ENCODE measurements at regions not wholly inside any gene's neighbourhood (a gene's known extent, or its start where the extent isn't known, plus 50 kb on each side); places are given as distances from the start of the nearest gene placed in this dataset.

- 76 to 79% methylated on average over 3 of the region's 3 CpGs for WGBS, 2 donors
- Histone ChIP-seq H3K4me3 (replicated peaks in 1 of 3) (no peak overlapping the region), H3K27me3 (no peaks in the 10 kb centered on the region), H3K27ac (peak overlapping the region; percentile 11 to 79 (median 77)), H3K9me3 (no peaks in the 10 kb centered on the region), H3K4me1 (peaks cover 33% of the 10 kb centered on the region in 2 donors), H3K36me3 (no peaks in the 10 kb centered on the region)
- no peak for DNase-seq
- intact Hi-C loops (cut with DNase I), result no loop called here
- no peak for TF ChIP-seq CTCF (IDR thresholded peaks at IDR 0.05)
- no peak for TF ChIP-seq POLR2A (IDR thresholded peaks at IDR 0.05)
Measured at GRCh38 chr3:177800561-177800960, 603.3 kb upstream of the TBL1XR1 start.

GRCh38 chr3:177802151-177802900, 605.0 kb upstream of the TBL1XR1 start:
- H3K36me3 ChIP-seq, result no peaks in the 10 kb centered on the region
- intact Hi-C loops (cut with DNase I), result no loop called here
- no peak overlapping the region for H3K4me3 ChIP-seq (replicated peaks in 1 of 3)
- H3K27me3 ChIP-seq, result no peaks in the 10 kb centered on the region
- DNase-seq, result peak; percentile 73 to 78
- 31 to 36% methylated on average over 5 of the region's 5 CpGs for WGBS, 2 donors
- no peaks in the 10 kb centered on the region for H3K9me3 ChIP-seq
- H3K4me1 ChIP-seq, result peaks cover 33% of the 10 kb centered on the region in 2 donors
- TF ChIP-seq POLR2A (IDR thresholded peaks at IDR 0.05) (no peak), CTCF (IDR thresholded peaks at IDR 0.05) (peak in 3 of 6 experiments; percentile 32 to 49 (median 48))
- H3K27ac ChIP-seq, result peak overlapping the region; percentile 77 to 81 (median 79)

GRCh38 chr3:177803500-177803899, 606.2 kb upstream of the TBL1XR1 start:
- WGBS, 2 donors, result 72 to 80% methylated on average over 4 of the region's 4 CpGs
- intact Hi-C loops (cut with DNase I), result no loop called here
- no peak overlapping the region for H3K4me3 ChIP-seq (replicated peaks in 1 of 3)
- TF ChIP-seq CTCF (IDR thresholded peaks at IDR 0.05) (no peak), POLR2A (IDR thresholded peaks at IDR 0.05) (no peak)
- no peak for DNase-seq
- H3K27me3 ChIP-seq, result no peaks in the 10 kb centered on the region
- no peaks in the 10 kb centered on the region for H3K9me3 ChIP-seq
- peaks cover 33% of the 10 kb centered on the region in 2 donors for H3K4me1 ChIP-seq
- peak overlapping the region; percentile 72 to 77 (median 73) for H3K27ac ChIP-seq
- H3K36me3 ChIP-seq, result no peaks in the 10 kb centered on the region

- intact Hi-C loops (cut with DNase I), result no loop called here
Measured at GRCh38 chr3:177804032-177804431, 606.8 kb upstream of the TBL1XR1 start.

More at GRCh38 chr3:177804032-177804431, 606.8 kb upstream of the TBL1XR1 start:
- Histone ChIP-seq H3K36me3 (no peaks in the 10 kb centered on the region), H3K9me3 (no peaks in the 10 kb centered on the region), H3K27me3 (no peaks in the 10 kb centered on the region), H3K27ac (peak overlapping the region; percentile 72 to 77 (median 73)), H3K4me1 (peaks cover 33% of the 10 kb centered on the region in 2 donors), H3K4me3 (replicated peaks in 1 of 3) (no peak overlapping the region)
- TF ChIP-seq CTCF (IDR thresholded peaks at IDR 0.05) (no peak), POLR2A (IDR thresholded peaks at IDR 0.05) (no peak)
- 69 to 82% methylated on average over 3 of the region's 3 CpGs for WGBS, 2 donors
- DNase-seq, result no peak

All from thyroid gland (tissue), 4 donors.